ENCODE measurements at regions not wholly inside any gene's neighbourhood (a gene's known extent, or its start where the extent isn't known, plus 50 kb on each side); places are given as distances from the start of the nearest gene placed in this dataset.

DNA sequence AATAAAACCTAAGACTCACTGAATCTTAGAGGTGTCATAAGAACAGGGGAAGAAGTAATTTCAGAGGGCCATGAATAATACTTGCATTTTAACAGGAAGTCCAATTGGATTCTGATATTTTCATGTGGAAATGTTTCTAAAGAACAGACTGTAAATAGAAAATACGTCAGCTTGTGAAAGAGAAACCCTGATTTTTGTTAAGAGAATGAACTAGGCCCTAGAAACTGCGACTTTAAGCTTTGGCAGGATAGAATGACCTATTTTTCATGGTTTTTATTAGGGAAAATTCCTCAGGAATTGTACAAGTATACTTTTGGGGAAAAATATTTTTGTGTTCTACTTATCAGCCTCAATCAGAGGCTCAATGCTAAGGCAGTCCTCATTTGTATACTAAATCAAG lies 215.5 kb upstream of the ACTBL2 start:
- TF ChIP-seq, protein P1, sequence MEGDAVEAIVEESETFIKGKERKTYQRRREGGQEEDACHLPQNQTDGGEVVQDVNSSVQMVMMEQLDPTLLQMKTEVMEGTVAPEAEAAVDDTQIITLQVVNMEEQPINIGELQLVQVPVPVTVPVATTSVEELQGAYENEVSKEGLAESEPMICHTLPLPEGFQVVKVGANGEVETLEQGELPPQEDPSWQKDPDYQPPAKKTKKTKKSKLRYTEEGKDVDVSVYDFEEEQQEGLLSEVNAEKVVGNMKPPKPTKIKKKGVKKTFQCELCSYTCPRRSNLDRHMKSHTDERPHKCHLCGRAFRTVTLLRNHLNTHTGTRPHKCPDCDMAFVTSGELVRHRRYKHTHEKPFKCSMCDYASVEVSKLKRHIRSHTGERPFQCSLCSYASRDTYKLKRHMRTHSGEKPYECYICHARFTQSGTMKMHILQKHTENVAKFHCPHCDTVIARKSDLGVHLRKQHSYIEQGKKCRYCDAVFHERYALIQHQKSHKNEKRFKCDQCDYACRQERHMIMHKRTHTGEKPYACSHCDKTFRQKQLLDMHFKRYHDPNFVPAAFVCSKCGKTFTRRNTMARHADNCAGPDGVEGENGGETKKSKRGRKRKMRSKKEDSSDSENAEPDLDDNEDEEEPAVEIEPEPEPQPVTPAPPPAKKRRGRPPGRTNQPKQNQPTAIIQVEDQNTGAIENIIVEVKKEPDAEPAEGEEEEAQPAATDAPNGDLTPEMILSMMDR (IDR thresholded peaks at IDR 0.05), result no peak
- no peak for TF ChIP-seq POLR2A (IDR thresholded peaks at IDR 0.05)

Data from ovary (tissue), 3 donors.